ENCODE measurements at regions not wholly inside any gene's neighbourhood (a gene's known extent, or its start where the extent isn't known, plus 50 kb on each side); places are given as distances from the start of the nearest gene placed in this dataset.
"Not testable (repeated sequence)": the region's sequence is repeated elsewhere in the genome, so short reads cannot be mapped to it uniquely, and the experiment has no call there.

- no peak for DNase-seq
Observed at GRCh38 chr3:117011687-117012250, 302.2 kb downstream of the TUSC7 start.

DNA sequence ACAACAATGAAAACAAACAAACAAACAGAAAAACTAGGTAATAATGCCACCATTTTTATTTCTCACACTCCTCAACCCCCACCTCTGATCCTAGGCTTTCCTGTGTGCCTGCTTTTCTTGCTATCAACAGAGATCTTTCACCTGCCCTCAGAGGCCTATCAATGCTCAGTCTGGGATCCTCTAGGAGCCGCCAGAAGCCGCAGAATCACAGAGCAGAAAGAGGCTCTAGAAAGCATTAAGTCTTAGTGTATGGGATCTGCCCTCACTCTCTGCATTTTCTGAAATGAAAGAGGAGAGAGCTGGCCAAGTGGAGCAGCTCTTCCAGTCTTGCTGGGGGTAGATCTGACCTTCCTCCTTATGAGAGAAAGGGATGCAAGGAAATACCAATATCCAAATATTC is 306.8 kb downstream of the TUSC7 start:
- DNase-seq, result no peak

DNA sequence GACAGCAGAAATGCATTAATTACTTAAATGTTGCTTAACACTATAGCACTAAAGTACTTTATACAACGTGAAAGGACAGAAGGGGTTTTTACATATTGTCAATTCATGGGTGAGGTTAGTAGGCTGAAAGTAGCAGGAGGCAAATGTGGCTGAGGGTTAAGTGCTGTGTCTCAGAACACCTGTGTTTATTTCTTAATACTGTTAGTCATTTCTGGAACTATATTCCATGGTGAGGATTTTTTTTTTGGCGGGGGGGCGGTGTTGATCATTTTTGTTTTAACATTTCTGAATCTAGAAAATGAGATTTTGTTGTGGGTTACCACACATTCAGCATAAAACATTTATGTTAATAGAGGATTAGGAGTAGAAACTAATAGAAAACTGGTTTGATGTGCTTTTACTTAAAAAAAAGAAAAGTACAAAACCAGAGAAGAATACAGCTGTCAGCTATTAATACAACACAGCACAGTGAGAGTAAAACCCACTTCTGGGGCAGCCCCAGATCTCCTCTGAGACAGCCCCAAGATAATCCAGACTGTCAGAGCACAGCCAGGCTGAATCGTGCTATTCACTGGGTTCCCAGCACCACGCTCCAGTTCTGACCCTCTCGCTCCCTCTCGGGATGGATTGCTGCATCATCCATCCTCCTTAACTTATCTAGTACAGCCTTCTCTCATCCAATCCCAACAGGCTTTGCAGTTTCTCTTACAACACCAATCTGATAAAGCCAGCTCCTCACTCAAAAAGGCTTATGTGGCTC is 307.7 kb downstream of the TUSC7 start:
- DNase-seq, result no peak

GRCh38 chr3:117018655-117019054 is 309.1 kb downstream of the TUSC7 start:
- no peak for DNase-seq

DNA sequence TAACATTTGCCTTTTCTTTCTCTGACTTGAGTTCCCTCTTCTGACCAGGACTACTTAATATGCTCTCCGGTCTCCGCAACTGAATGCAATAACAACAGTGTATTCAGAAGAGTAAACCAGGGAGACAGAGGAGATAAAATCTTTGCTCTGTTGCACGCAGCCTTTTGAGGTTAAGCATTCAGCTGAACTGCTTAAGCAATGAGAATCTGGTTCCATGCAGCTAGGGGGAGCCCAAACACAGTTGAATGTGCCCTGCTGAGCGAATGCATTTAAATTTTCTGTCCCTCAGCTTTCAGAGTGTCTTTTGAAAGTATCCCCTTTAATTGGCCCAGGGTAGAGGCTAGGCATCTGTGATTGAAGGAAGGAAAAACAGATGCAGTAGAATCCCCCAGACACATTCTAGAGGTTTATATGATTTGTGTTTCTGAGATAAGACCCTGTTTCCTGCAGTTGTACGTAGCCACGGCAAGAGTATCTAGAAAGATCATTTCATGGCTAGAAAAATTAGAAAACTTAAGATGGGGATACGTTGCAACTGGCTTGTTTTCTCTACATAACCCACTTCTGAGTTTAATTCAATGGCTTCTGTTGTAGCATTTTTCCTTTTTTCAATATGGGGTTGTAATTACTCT is 309.6 kb downstream of the TUSC7 start:
- peak; percentile 26 for DNase-seq

DNA sequence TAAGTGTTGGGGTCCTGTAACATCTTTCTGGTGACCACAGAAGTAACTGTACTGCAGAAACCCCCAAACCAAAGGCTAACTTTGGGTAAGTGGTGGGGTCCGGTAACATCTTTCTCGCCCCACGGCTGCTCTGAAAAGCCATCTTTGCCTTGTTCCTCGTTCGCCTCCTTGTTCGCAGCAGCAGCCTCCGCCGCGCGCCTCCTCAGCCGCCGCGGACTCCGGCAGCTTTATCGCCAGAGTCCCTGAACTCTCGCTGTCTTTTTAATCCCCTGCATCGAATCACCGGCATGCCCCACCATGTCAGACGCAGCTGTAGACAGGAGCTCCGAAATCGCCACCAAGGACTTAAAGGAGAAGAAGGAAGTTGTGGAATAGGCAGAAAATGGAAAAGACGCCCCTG is 316.8 kb downstream of the TUSC7 start:
- no peak for DNase-seq

- no peak for DNase-seq
Observed at GRCh38 chr3:117035745-117036144, 326.2 kb downstream of the TUSC7 start.

- DNase-seq, result no peak
Observed at GRCh38 chr3:117036259-117036799, 326.8 kb downstream of the TUSC7 start.

DNA sequence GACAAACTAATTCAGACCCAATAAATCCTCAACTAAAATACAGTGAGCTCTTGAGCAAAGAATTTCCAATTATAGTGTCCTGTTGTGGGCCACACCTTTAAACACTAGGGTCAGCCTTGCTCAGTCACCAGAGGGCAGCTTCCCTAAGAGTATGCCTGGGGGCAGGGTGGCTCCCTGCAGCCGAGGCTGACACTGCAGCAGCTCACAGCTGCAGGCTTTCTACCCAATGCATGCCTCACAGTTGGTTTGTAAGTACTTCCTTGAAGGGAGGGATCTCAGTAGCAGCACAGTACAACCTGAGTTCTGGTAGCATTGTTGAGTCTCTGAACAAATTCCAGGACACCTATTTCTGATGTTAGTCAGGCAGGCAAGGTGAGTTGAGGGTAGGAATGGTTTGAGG is 335.6 kb downstream of the TUSC7 start:
- DNase-seq, result no peak

GRCh38 chr3:117047951-117048705 is 338.5 kb downstream of the TUSC7 start:
- no peak for DNase-seq

DNA sequence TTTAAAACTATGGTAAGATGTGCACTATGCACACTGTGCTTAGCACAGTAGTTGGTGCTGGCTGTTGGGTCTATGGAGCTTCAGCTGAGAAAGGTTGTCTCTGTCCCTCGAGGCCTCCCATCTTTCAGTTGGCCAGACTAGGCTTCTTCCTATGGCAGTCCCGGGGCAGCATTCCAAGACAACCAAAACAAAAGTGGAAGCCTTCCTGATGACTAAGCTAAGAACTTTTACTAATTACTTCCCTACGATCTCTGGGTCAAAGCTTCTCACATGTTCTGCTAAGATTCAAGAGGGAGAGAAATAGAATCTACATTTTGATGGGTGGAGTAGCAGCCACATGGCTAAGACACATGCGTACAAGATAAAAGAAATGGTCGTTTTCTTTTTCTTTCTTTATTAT is 342.8 kb downstream of the TUSC7 start:
- DNase-seq, result no peak

GRCh38 chr3:117054556-117054955 is 345.0 kb downstream of the TUSC7 start:
- DNase-seq, result no peak

DNA sequence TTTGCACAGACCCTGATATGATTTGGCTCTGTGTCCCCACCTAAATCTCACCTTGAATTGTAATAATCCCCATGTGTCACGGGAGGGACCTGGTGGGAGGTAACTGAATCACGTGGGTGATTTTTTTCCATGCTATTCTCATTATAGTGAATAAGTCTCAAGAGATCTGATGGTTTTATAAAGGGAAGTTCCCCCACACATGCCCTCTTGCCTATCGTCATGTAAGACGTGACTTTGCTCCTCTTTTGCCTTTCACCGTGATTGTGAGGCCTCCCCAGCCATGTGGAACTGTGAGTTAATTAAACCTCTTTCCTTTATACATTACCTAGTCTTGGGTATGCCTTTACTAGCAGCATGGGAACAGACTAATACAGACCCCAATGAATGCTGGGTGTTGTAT is 347.4 kb downstream of the TUSC7 start:
- DNase-seq, result not testable (repeated sequence)

GRCh38 chr3:117059067-117059955 is 349.7 kb downstream of the TUSC7 start:
- peak; percentile 28 for DNase-seq

DNA sequence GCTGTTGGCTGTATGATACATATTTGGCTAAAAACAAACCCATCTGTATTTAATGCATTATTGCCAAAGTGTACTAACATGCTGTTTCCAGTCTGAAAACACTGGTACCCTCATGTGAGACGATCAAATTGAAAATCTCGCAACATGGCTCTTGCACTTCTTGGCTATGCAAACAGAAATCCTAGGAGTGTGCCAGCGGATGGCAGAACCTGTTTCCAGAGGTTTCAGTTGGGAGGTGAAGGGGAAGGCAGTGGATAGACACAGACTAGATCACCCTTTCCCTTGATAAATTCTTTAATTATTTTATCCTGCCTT is 350.3 kb downstream of the TUSC7 start:
- DNase-seq, result no peak

GRCh38 chr3:117063930-117064329 is 354.4 kb downstream of the TUSC7 start:
- no peak for DNase-seq

DNA sequence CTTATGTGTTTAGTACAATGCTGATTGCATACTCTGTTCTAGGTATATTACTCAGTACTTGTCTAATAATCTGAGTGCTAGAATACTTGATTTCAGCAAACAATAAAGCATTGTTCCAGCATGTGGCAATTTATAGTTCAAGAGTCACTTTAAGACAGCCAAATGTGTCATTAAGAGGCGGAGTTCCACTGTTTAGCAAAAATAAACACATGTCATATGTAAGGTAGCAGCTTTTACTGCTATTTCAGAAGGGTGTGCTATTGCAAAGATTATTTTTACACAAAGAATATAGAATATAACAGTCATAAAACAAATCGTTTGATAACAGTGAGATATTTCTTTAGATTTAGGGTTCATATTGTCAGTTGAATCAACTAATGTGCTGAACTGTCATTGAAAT is 358.7 kb downstream of the TUSC7 start:
- DNase-seq, result no peak

GRCh38 chr3:117074826-117075225 is 365.2 kb downstream of the TUSC7 start:
- no peak for DNase-seq

DNA sequence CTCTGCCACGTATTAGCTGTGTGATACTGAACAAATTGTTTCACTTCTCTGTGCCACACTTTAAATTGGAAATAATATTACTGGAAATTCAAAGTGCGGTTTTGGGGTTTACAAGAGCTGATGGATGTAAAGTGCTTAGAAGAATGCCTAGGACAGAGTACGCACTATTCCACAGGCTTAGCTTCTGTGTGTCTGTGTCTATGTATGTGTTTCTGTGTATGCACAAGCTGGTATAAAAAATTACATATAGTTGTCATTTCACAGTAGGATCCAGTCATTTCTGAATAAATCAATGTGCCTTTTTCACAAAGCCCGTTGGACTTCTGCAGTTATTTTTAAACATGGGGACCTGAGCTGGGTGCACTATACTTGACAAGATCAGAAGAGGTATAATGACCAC is 370.4 kb downstream of the TUSC7 start:
- DNase-seq, result peak; percentile 15

GRCh38 chr3:117080872-117081271 is 371.3 kb downstream of the TUSC7 start:
- DNase-seq, result no peak

DNA sequence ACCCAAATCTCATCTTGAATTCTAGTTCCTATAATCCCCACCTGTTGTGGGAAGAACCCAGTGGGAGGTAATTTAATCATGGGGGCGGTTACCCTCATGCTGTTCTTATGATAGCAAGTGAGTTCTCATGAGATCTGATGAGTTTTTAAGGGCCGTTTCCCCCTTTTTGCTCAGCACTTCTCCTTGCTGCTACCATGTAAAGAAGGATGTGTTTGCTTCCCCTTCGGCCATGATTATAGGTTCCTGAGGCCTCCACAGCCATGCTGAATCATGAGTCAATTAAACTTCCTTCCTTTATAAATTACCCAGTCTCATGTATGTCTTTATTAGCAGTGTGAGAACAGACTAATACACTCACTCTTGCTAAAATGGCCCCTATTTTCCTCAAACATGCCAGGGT is 374.7 kb downstream of the TUSC7 start:
- DNase-seq, result no peak

GRCh38 chr3:117084739-117085270 is 375.2 kb downstream of the TUSC7 start:
- no peak for DNase-seq

All from NCI-H526 treated with DMSO at 0.1 percent for 48 hours (cell line).